K562 (cell line): ENCODE measurements at regions not wholly inside any gene's neighbourhood (a gene's known extent, or its start where the extent isn't known, plus 50 kb on each side); places are given as distances from the start of the nearest gene placed in this dataset.

Experiments
- ATAC-seq: fragments of 200-7000 bp; cut with Tn5 transposase; 3 replicates; pipeline ENCODE4 v1.9.1; 2020; ENCODE audit warnings: moderate library complexity
- BruUV-seq: library from RNA; stranded (reverse); fragments of 400-500 nt; replicated peaks from 2 replicates; lab custom pipeline; 2021; lab: Mats Ljungman, UMichigan
- CTCF ChIA-PET: fragments of 300-600 bp; formaldehyde crosslinking; extraction: SDS; loops from one replicate; lab custom pipeline; 2021; ENCODE audit warnings: low intra/inter-chr PET ratio; lab: Yijun Ruan, JAX
- POLR2A ChIA-PET: fragments of 300-600, 350-650 bp; sonication (Branson Sonifier 250); formaldehyde crosslinking; extraction: SDS; loops from one replicate; lab custom pipeline; 2021; ENCODE audit warnings: antibody characterized with exemption, inconsistent platforms; lab: Yijun Ruan, JAX
- DNase-seq, 4 experiments: peaks; one replicate each; pipeline versions ENCODE4 v3.0.0 to v3.0.0-alpha.2; 2011 to 2018; ENCODE audit warnings: low spot score in 3 of 4, mixed read lengths in 3 of 4; ENCODE audit errors: extremely low read depth in 1 of 4
- FAIRE-seq: peaks from 2 replicates; lab custom pipeline; 2011; peaks lifted over from hg19 to GRCh38; lab: Jason Lieb, UNC
- H2AFZ ChIP-seq: 2 replicates; pipeline ENCODE4 v1.6.0; 2011; ENCODE audit warnings: low read depth, low read length, control low read depth, inconsistent platforms
- H3K27ac ChIP-seq: fragments of 200-600 bp; 3 replicates; pipeline ENCODE4 v1.8.0; 2011; ENCODE audit warnings: low read depth, mild to moderate bottlenecking, control low read depth, inconsistent platforms, low read length, moderate library complexity, mixed read lengths; ENCODE audit errors: extremely low read depth
- H3K27me3 ChIP-seq, 2 experiments: fragments of 300-600 bp in 1 of 2; 2 replicates in 1 of 2; 3 replicates in 1 of 2; pipeline versions ENCODE4 v1.6.0 to v1.8.0; 2011; ENCODE audit warnings: inconsistent platforms in 2 of 2, low read length in 2 of 2, mild to moderate bottlenecking in 1 of 2, mixed read lengths in 1 of 2, moderate library complexity in 1 of 2; ENCODE audit not compliant: control insufficient read depth in 2 of 2, insufficient read depth in 2 of 2
- H3K36me3 ChIP-seq: fragments of 300-600 bp; 3 replicates; pipeline ENCODE4 v1.8.0; 2011; ENCODE audit warnings: mild to moderate bottlenecking, low read length, inconsistent platforms; ENCODE audit not compliant: control insufficient read depth, insufficient read depth
- H3K4me1 ChIP-seq, 2 experiments: fragments of 200-600 bp in 1 of 2; replicated peaks in 1 of 2; 2 replicates in 1 of 2; 3 replicates in 1 of 2; pipeline versions ENCODE4 v1.5.1 to v1.8.0; 2011; ENCODE audit warnings: inconsistent platforms in 2 of 2, low read length in 2 of 2, mild to moderate bottlenecking in 1 of 2, mixed read lengths in 1 of 2, moderate library complexity in 1 of 2; ENCODE audit not compliant: control insufficient read depth in 2 of 2, insufficient read depth in 2 of 2
- H3K4me2 ChIP-seq: 2 replicates; pipeline ENCODE4 v1.6.1; 2011; ENCODE audit warnings: low read length, control low read depth, inconsistent platforms, mixed read lengths; ENCODE audit not compliant: insufficient read depth
- H3K4me3 ChIP-seq: fragments of 200-600 bp; sonication (generic), shearing (Covaris generic); 2 replicates; pipeline ENCODE4 v1.5.1; 2016; ENCODE audit warnings: control low read depth, inconsistent platforms
- H3K79me2 ChIP-seq: fragments of 200-600 bp; 3 replicates; pipeline ENCODE4 v1.8.0; 2011; ENCODE audit warnings: low read length, inconsistent platforms; ENCODE audit not compliant: control insufficient read depth, insufficient read depth
- H3K9ac ChIP-seq, 2 experiments: 2 replicates each; pipeline versions ENCODE4 v1.6.0 to v1.6.1; 2011; ENCODE audit warnings: low read depth in 2 of 2, low read length in 2 of 2, control low read depth in 1 of 2, inconsistent platforms in 1 of 2, mild to moderate bottlenecking in 1 of 2, mixed read lengths in 1 of 2; ENCODE audit not compliant: insufficient read depth in 1 of 2
- H3K9me1 ChIP-seq: one replicate; pipeline ENCODE4 v1.6.0; 2011; ENCODE audit warnings: inconsistent platforms, mild to moderate bottlenecking, low read length, moderate library complexity; ENCODE audit not compliant: control insufficient read depth, insufficient read depth
- H3K9me3 ChIP-seq: replicated peaks from 2 replicates; pipeline ENCODE4 v1.5.1; 2011; ENCODE audit warnings: low read depth, low read length, inconsistent platforms; ENCODE audit not compliant: control insufficient read depth, insufficient read depth
- H4K20me1 ChIP-seq: replicated peaks from 2 replicates; pipeline ENCODE4 v1.6.1; 2011; ENCODE audit warnings: low read length, inconsistent platforms, mixed read lengths; ENCODE audit not compliant: control insufficient read depth, insufficient read depth
- CBFA2T3 ChIP-seq: fragments of 450-650 bp; IDR thresholded peaks from 2 replicates; pipeline ENCODE4 v1.6.1; 2017
- ZBTB11 ChIP-seq, 3 experiments: fragments of 200-800 bp in 1 of 3; fragments of 250-450 bp in 1 of 3; fragments of 450-650 bp in 1 of 3; sonication (Bioruptor Pico) in 1 of 3; sonication (Bioruptor generic) in 1 of 3; formaldehyde crosslinking in 1 of 3; IDR thresholded peaks; 2 replicates each; pipeline versions ENCODE4 v1.6.1 to v1.8.0; 2016 to 2022; ENCODE audit warnings: mild to moderate bottlenecking in 2 of 3, missing genetic modification characterization in 2 of 3, missing compliant biosample characterization in 1 of 3, moderate library complexity in 1 of 3
- WGBS: fragments of 100-300 bp; shearing (Covaris generic); methylation state at CpG from one replicate; pipeline ENCODE4 v1.1.6; 2016; ENCODE audit warnings: low coverage, mixed read lengths; ENCODE audit not compliant: insufficient coverage; ENCODE audit errors: missing lambda C conversion rate; 5-methylcytosine and 5-hydroxymethylcytosine counted together
- in situ Hi-C: fragments of 300-500 bp; cut with MboI; formaldehyde crosslinking; loops from 4 replicates; pipeline ENCODE4 v1.15.0; 2018; ENCODE audit warnings: inconsistent platforms, mixed read lengths
- intact Hi-C: fragments of 100-400 bp; cut with micrococcal nuclease; formaldehyde crosslinking; loops from 2 replicates; pipeline ENCODE4 v1.14.2; 2022

- intact Hi-C loops = no loop called here
- Histone ChIP-seq H4K20me1 (no peaks in the 10 kb centered on the region), H3K9ac (no peak overlapping the region), H2AFZ (no peak overlapping the region), H3K27me3 (no peaks in the 10 kb centered on the region), H3K4me1 (no peaks in the 10 kb centered on the region), H3K9me1 (no peaks in the 10 kb centered on the region), H3K9me3 (no peaks in the 10 kb centered on the region), H3K79me2 (no peaks in the 10 kb centered on the region)
- FAIRE-seq (no peak), ATAC-seq (no peak)
- no TSS peak for BruUV-seq
- in situ Hi-C loops = no loop called here
- TF ChIP-seq ZBTB11 (CRISPR knock-in tag; IDR thresholded peaks at IDR 0.05) (peak in 1 of 3 experiments; percentile 31; a peak in 1 of 6 replicates), CBFA2T3 (no peak)
- TF ChIP-seq, all 486 proteins: peak for 1
- H3K36me3 ChIP-seq = no peaks in the 10 kb centered on the region
- no peak for DNase-seq
- POLR2A ChIA-PET = no interaction called here
- no peak overlapping the region for H3K4me3 ChIP-seq
- no peak overlapping the region for H3K4me2 ChIP-seq
- CTCF ChIA-PET = no interaction called here
- 3% methylated on average over 2 of the region's 2 CpGs for WGBS
- no peak overlapping the region for H3K27ac ChIP-seq
Observed at GRCh38 chr20:54293526-54293925, 85.6 kb downstream of the PFDN4 start.
